Dermis blood vessel endothelial cell (primary cell): ENCODE measurements at regions not wholly inside any gene's neighbourhood (a gene's known extent, or its start where the extent isn't known, plus 50 kb on each side); places are given as distances from the start of the nearest gene placed in this dataset.

Experiments
- DNase-seq: peaks from one replicate; pipeline ENCODE4 v3.0.0; 2010

- no peak for DNase-seq
These were observed 668.2 kb downstream of the CDH11 start for GRCh38 chr16:64453646-64454045.

- no peak for DNase-seq
These were observed 669.4 kb downstream of the CDH11 start for GRCh38 chr16:64452446-64452845.

- DNase-seq: no peak
These were observed 671.7 kb downstream of the CDH11 start for GRCh38 chr16:64450177-64450576.

- DNase-seq: no peak
These were observed 672.4 kb downstream of the CDH11 start for GRCh38 chr16:64449506-64449905.

- DNase-seq: no peak
These were observed 676.2 kb downstream of the CDH11 start for GRCh38 chr16:64445649-64446048.

GRCh38 chr16:64445245-64445644 is 676.6 kb downstream of the CDH11 start:
- no peak for DNase-seq

GRCh38 chr16:64440421-64440831 is 681.4 kb downstream of the CDH11 start:
- DNase-seq: peak; percentile 7

GRCh38 chr16:64440005-64440404 is 681.9 kb downstream of the CDH11 start:
- DNase-seq: no peak

GRCh38 chr16:64437706-64438324 is 684.0 kb downstream of the CDH11 start:
- no peak for DNase-seq

- no peak for DNase-seq
These were observed 687.3 kb downstream of the CDH11 start for GRCh38 chr16:64434526-64435069.

- DNase-seq: peak; percentile 37
These were observed 693.3 kb downstream of the CDH11 start for GRCh38 chr16:64428463-64429113.

- DNase-seq: no peak
These were observed 695.7 kb downstream of the CDH11 start for GRCh38 chr16:64426131-64426666.

- DNase-seq: no peak
These were observed 696.5 kb downstream of the CDH11 start for GRCh38 chr16:64425381-64425780.

GRCh38 chr16:64422259-64422658 is 699.6 kb downstream of the CDH11 start:
- no peak for DNase-seq

- DNase-seq: no peak
These were observed 700.3 kb downstream of the CDH11 start for GRCh38 chr16:64421515-64421914.

- DNase-seq: no peak
These were observed 702.0 kb downstream of the CDH11 start for GRCh38 chr16:64419832-64420231.

GRCh38 chr16:64417711-64418227 is 704.1 kb downstream of the CDH11 start:
- DNase-seq: no peak

GRCh38 chr16:64416216-64417005 is 705.5 kb downstream of the CDH11 start:
- peak; percentile 9 for DNase-seq

GRCh38 chr16:64412578-64413280 is 709.1 kb downstream of the CDH11 start:
- no peak for DNase-seq

GRCh38 chr16:64410306-64410705 is 711.6 kb downstream of the CDH11 start:
- DNase-seq: no peak

GRCh38 chr16:64409783-64410210 is 712.1 kb downstream of the CDH11 start:
- DNase-seq: no peak

GRCh38 chr16:64408699-64409098 is 713.2 kb downstream of the CDH11 start:
- no peak for DNase-seq
